ENCODE measurements at regions not wholly inside any gene's neighbourhood (a gene's known extent, or its start where the extent isn't known, plus 50 kb on each side); places are given as distances from the start of the nearest gene placed in this dataset.

- no peak for TF ChIP-seq REST (IDR thresholded peaks at IDR 0.05; ENCODE audit: insufficient read depth in 1 of 2, low read depth in 2 of 2, low read length in 2 of 2)
- no peak for TF ChIP-seq POLR2AphosphoS5 (IDR thresholded peaks at IDR 0.05; ENCODE audit: low read depth, low read length)
- TF ChIP-seq TAF1 (IDR thresholded peaks at IDR 0.05; ENCODE audit: borderline replicate concordance, insufficient read depth, low read length), result no peak
- TF ChIP-seq SIN3A (IDR thresholded peaks at IDR 0.05; ENCODE audit: borderline replicate concordance, insufficient read depth, low read length), result no peak
- TF ChIP-seq FOXP2 (optimal IDR thresholded peaks at IDR 0.05; ENCODE audit: borderline replicate concordance, extremely low read depth, extremely low read length, insufficient read depth), result no peak
Measured at GRCh38 chr1:17948594-17948993, 159.0 kb upstream of the IGSF21 start.
